Activated CD4-positive, alpha-beta memory T cell treated with anti-CD3 and anti-CD28 coated beads for 36 hours (primary cell): ENCODE measurements at regions not wholly inside any gene's neighbourhood (a gene's known extent, or its start where the extent isn't known, plus 50 kb on each side); places are given as distances from the start of the nearest gene placed in this dataset.
"Not testable (repeated sequence)": the region's sequence is repeated elsewhere in the genome, so short reads cannot be mapped to it uniquely, and the experiment has no call there.

Experiments used
- CTCF ChIA-PET: fragments of 350-600 bp; sonication (Branson Sonifier 250); formaldehyde crosslinking; loops from one replicate; lab custom pipeline; 2021; ENCODE audit warnings: antibody characterized with exemption, inconsistent platforms; lab: Charles Lee
- POLR2A ChIA-PET: fragments of 350-600 bp; sonication (Branson Sonifier 250); formaldehyde crosslinking; loops from one replicate; lab custom pipeline; 2021; ENCODE audit warnings: antibody characterized with exemption; lab: Charles Lee
- DNase-seq: peaks from one replicate; pipeline ENCODE4 v3.0.0-alpha.2; 2020
- H3K27ac Mint-ChIP-seq: one replicate; pipeline ENCODE4 v1.8.0; 2021; ENCODE audit warnings: mixed read lengths
- H3K27me3 Mint-ChIP-seq: one replicate; pipeline ENCODE4 v1.8.0; 2021; ENCODE audit warnings: mixed read lengths
- H3K36me3 Mint-ChIP-seq: one replicate; pipeline ENCODE4 v1.8.0; 2021; ENCODE audit warnings: mixed read lengths
- H3K4me1 Mint-ChIP-seq: one replicate; pipeline ENCODE4 v1.8.0; 2021; ENCODE audit warnings: low read depth, mixed read lengths
- H3K4me3 Mint-ChIP-seq: one replicate; pipeline ENCODE4 v1.8.0; 2021; ENCODE audit warnings: mild to moderate bottlenecking, mixed read lengths
- H3K9me3 Mint-ChIP-seq: one replicate; pipeline ENCODE4 v1.8.0; 2021; ENCODE audit warnings: mixed read lengths
- intact Hi-C: fragments of 100-400 bp; cut with micrococcal nuclease; formaldehyde crosslinking; loops from one replicate; pipeline ENCODE4 v1.15.1; 2023

- H3K27me3 Mint-ChIP-seq: no peaks in the 10 kb centered on the region
- H3K4me3 Mint-ChIP-seq: no peak overlapping the region
- POLR2A ChIA-PET: no interaction called here
- DNase-seq: no peak
- CTCF ChIA-PET: interaction anchor here (0.6 kb wide), 1 partner anchor 502 kb away, joined by 4 read pairs; no protein-coding TSS in a partner anchor
- H3K9me3 Mint-ChIP-seq: no peaks in the 10 kb centered on the region
- no peak overlapping the region for H3K27ac Mint-ChIP-seq
- H3K36me3 Mint-ChIP-seq: no peaks in the 10 kb centered on the region
- intact Hi-C loops: no loop called here
- H3K4me1 Mint-ChIP-seq: no peaks in the 10 kb centered on the region
Measured at GRCh38 chr6:14412026-14412425, 294.5 kb downstream of the CD83 start.

DNA sequence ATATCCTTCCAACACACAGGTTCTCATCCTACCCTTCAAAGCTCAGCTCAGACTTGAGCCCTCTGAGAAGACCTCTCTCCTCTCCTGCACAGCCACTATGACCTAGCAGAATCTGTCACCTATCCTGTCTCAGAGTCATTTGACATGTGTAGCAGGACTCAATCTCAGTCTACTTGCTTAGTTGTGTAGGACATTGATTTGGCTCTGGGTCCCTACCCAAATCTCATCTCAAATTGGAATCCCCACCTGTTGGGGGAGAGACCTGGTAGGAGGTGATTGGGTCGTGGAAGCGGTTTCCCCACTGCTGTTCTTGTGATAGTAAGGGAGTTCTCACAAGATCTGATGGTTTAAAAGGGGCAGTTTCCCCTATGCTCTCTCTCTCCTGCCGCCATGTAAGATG lies 297.9 kb downstream of the CD83 start:
- POLR2A ChIA-PET: no interaction called here
- Mint-ChIP-seq H3K36me3 (no peaks in the 10 kb centered on the region), H3K27ac (no peak overlapping the region), H3K9me3 (no peaks in the 10 kb centered on the region), H3K27me3 (no peaks in the 10 kb centered on the region), H3K4me3 (no peak overlapping the region), H3K4me1 (peaks cover 6% of the 10 kb centered on the region)
- intact Hi-C loops: no loop called here
- DNase-seq: no peak
- CTCF ChIA-PET: no interaction called here

DNA sequence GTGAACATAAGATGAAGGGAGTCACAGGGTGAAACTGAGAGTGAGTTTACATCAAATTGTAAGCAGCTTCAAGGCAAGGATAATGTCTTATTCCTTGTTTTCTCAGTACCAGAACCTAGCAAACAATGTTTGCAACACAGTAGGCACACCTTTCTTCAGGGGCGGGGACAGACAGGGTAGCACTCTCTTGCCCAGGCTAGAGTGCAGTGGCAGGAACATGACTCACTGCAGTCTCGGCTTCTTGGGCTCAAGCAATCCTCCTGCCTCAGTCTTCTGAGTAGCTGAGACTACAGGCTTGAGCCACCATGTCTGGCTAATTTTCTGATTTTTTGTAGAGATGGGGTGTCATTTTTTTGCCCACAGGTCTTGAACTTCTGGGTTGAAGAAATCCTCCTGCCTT lies 299.8 kb downstream of the CD83 start:
- Mint-ChIP-seq H3K36me3 (no peaks in the 10 kb centered on the region), H3K9me3 (no peaks in the 10 kb centered on the region), H3K4me1 (peaks cover 10% of the 10 kb centered on the region), H3K27ac (no peak overlapping the region), H3K4me3 (no peak overlapping the region), H3K27me3 (no peaks in the 10 kb centered on the region)
- ChIA-PET POLR2A (no interaction called here), CTCF (no interaction called here)
- DNase-seq: peak; percentile 24
- intact Hi-C loops: no loop called here

DNA sequence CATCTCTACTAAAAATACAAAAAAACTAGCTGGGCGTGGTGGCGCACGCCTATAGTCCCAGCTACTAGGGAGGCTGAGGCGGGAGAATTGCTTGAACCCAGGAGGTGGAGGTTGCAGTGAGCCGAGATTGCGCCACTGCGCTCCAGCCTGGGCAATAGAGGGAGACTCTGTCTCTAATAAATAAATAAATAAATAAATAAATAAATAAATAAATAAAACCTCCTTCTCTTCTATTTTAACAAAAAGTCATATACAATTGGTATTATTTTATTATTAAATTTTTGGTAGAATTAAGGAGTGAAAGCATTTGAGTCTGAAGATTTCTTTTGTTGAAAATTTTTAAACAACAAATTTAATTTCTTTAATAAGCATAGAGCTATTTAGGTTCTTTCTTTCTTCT lies 301.7 kb downstream of the CD83 start:
- DNase-seq, H3K27ac Mint-ChIP-seq, intact Hi-C loops, H3K4me3 Mint-ChIP-seq, H3K36me3 Mint-ChIP-seq, POLR2A ChIA-PET, CTCF ChIA-PET, H3K9me3 Mint-ChIP-seq, H3K27me3 Mint-ChIP-seq: not testable (repeated sequence)
- H3K4me1 Mint-ChIP-seq: peaks cover 25% of the 10 kb centered on the region

GRCh38 chr6:14422061-14422460 lies 304.5 kb downstream of the CD83 start:
- no peaks in the 10 kb centered on the region for H3K9me3 Mint-ChIP-seq
- H3K27ac Mint-ChIP-seq: no peak overlapping the region
- POLR2A ChIA-PET: no interaction called here
- CTCF ChIA-PET: no interaction called here
- H3K4me3 Mint-ChIP-seq: no peak overlapping the region
- peaks cover 49% of the 10 kb centered on the region for H3K4me1 Mint-ChIP-seq
- DNase-seq: no peak
- H3K27me3 Mint-ChIP-seq: no peaks in the 10 kb centered on the region
- peaks cover 3% of the 10 kb centered on the region for H3K36me3 Mint-ChIP-seq
- intact Hi-C loops: loop anchor here (10.0 kb wide), 1 partner anchor 207 kb away; no protein-coding TSS in a partner anchor

DNA sequence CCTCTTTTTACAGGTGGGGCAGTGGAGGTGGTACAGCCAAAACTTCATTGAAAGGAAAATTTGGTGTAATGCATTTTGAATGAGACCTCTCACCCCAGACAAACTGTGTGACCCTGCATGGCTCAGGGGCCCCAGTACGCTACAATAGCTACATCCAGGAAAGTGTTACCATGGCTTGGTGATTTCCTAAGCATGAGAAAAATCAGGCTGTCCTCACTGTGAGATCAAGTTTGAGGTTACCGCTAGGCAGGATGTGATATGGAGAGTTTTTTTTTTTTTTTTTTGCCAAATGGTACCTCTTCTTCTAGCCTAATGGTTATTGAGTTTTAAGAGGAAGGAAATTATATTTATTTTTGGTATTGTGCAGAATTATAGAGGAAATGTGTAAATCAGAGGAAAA lies 305.3 kb downstream of the CD83 start:
- ChIA-PET POLR2A (interaction anchor here (1.0 kb wide), 1 partner anchor 31 kb away, joined by 4 read pairs; no protein-coding TSS in a partner anchor), CTCF (no interaction called here)
- peaks cover 48% of the 10 kb centered on the region for H3K4me1 Mint-ChIP-seq
- H3K4me3 Mint-ChIP-seq: no peak overlapping the region
- peaks cover 3% of the 10 kb centered on the region for H3K36me3 Mint-ChIP-seq
- peak overlapping the region; percentile 73 for H3K27ac Mint-ChIP-seq
- no peaks in the 10 kb centered on the region for H3K27me3 Mint-ChIP-seq
- intact Hi-C loops: loop anchor here (10.0 kb wide), 1 partner anchor 208 kb away; no protein-coding TSS in a partner anchor
- peak; percentile 20 for DNase-seq
- H3K9me3 Mint-ChIP-seq: no peaks in the 10 kb centered on the region

DNA sequence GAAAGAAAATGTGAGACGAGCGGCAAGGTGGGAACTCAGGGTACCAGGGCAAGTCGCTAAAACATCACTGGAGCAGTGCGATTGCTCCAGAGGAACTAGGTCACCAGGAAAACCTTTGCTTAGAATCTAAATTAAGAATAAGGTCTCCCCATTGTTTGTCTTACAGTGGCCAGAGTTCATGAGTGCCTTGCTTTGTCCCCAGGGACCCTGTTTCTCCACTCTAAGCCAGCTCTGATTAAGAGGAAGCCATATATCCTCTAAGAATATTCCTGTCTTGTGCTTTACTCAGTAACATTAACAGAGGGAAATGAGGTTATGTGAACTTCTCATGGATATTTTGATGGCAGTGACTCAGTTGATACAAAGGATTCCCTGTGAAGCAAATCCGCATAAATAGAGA lies 305.8 kb downstream of the CD83 start:
- no peak for DNase-seq
- peak overlapping the region; percentile 73 for H3K27ac Mint-ChIP-seq
- CTCF ChIA-PET: no interaction called here
- intact Hi-C loops: loop anchor here (10.0 kb wide), 1 partner anchor 209 kb away; no protein-coding TSS in a partner anchor
- no peak overlapping the region for H3K4me3 Mint-ChIP-seq
- POLR2A ChIA-PET: interaction anchor here (1.0 kb wide), 2 partner anchors 30 to 288 kb away, joined by 4 read pairs; no protein-coding TSS in a partner anchor
- H3K9me3 Mint-ChIP-seq: no peaks in the 10 kb centered on the region
- peaks cover 3% of the 10 kb centered on the region for H3K36me3 Mint-ChIP-seq
- H3K4me1 Mint-ChIP-seq: peaks cover 46% of the 10 kb centered on the region
- H3K27me3 Mint-ChIP-seq: no peaks in the 10 kb centered on the region

GRCh38 chr6:14423955-14424354 lies 306.4 kb downstream of the CD83 start:
- Mint-ChIP-seq H3K9me3 (no peaks in the 10 kb centered on the region), H3K4me3 (peak overlapping the region; percentile 69), H3K4me1 (peaks cover 46% of the 10 kb centered on the region), H3K27me3 (no peaks in the 10 kb centered on the region), H3K27ac (peak overlapping the region; percentile 96), H3K36me3 (peaks cover 3% of the 10 kb centered on the region)
- peak; percentile 32 for DNase-seq
- CTCF ChIA-PET: no interaction called here
- POLR2A ChIA-PET: interaction anchor here (0.6 to 1.0 kb wide), 3 partner anchors 30 to 287 kb away, joined by 4 to 5 read pairs (median 4); no protein-coding TSS in a partner anchor
- intact Hi-C loops: loop anchor here (1.0 to 10.0 kb wide), 9 partner anchors 28 to 451 kb away; no protein-coding TSS in a partner anchor

DNA sequence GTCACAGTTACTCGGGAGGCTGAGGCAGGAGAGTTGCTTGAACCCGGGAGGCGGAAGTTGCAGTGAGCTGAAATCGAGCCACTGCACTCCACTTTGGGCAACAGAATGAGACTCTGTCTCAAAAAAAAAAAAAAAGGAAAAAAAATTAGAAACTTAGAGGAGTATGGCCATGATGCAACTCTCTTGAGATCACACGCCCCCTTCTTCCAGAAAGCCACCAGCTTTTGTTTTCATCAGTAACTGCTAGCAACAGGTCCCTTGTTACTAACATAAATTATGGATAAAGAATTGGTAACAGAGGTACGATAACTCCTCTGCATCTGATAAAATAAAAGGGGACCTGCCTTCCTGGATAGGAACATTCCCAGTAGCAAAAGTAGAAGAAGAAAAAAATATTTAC lies 308.2 kb downstream of the CD83 start:
- Mint-ChIP-seq H3K4me3 (no peak overlapping the region), H3K9me3 (no peaks in the 10 kb centered on the region), H3K4me1 (peaks cover 43% of the 10 kb centered on the region), H3K27me3 (no peaks in the 10 kb centered on the region), H3K36me3 (peaks cover 3% of the 10 kb centered on the region), H3K27ac (peak overlapping the region; percentile 54)
- intact Hi-C loops: loop anchor here (10.0 kb wide), 1 partner anchor 211 kb away; no protein-coding TSS in a partner anchor
- CTCF ChIA-PET: no interaction called here
- POLR2A ChIA-PET: no interaction called here
- DNase-seq: peak; percentile 13

DNA sequence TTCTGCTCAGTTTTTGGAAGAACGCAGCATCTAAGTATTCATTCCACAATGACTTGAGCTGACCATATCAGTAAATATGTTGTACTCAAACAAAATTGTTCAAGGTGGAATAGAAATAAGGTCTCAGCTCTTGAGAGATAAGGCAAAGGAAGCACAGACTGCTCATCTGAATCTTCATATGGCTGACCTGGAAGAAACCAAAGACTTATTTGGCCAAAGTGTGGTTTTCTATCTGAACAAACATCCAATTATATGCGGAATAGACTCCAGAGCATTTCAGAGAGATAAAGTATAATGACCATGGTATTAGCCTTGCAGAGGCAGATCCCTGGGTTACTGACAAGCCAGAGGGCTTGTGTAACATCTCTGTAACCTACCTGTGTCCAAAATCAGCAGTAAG lies 308.7 kb downstream of the CD83 start:
- ChIA-PET POLR2A (no interaction called here), CTCF (no interaction called here)
- no peak for DNase-seq
- H3K4me3 Mint-ChIP-seq: no peak overlapping the region
- peaks cover 3% of the 10 kb centered on the region for H3K36me3 Mint-ChIP-seq
- no peaks in the 10 kb centered on the region for H3K27me3 Mint-ChIP-seq
- no peaks in the 10 kb centered on the region for H3K9me3 Mint-ChIP-seq
- peaks cover 43% of the 10 kb centered on the region for H3K4me1 Mint-ChIP-seq
- intact Hi-C loops: loop anchor here (10.0 kb wide), 1 partner anchor 211 kb away; no protein-coding TSS in a partner anchor
- peak overlapping the region; percentile 54 for H3K27ac Mint-ChIP-seq

- Mint-ChIP-seq H3K4me1 (peaks cover 33% of the 10 kb centered on the region), H3K9me3 (no peaks in the 10 kb centered on the region), H3K36me3 (no peaks in the 10 kb centered on the region), H3K4me3 (no peak overlapping the region), H3K27ac (no peak overlapping the region), H3K27me3 (no peaks in the 10 kb centered on the region)
- CTCF ChIA-PET: no interaction called here
- intact Hi-C loops: loop anchor here (10.0 kb wide), 1 partner anchor 213 kb away; no protein-coding TSS in a partner anchor
- POLR2A ChIA-PET: no interaction called here
- DNase-seq: no peak
Measured at GRCh38 chr6:14428269-14428668, 310.7 kb downstream of the CD83 start.

- intact Hi-C loops: loop anchor here (10.0 kb wide), 1 partner anchor 215 kb away; no protein-coding TSS in a partner anchor
- no peaks in the 10 kb centered on the region for H3K27me3 Mint-ChIP-seq
- CTCF ChIA-PET: no interaction called here
- POLR2A ChIA-PET: no interaction called here
- no peak overlapping the region for H3K27ac Mint-ChIP-seq
- H3K4me3 Mint-ChIP-seq: no peak overlapping the region
- H3K36me3 Mint-ChIP-seq: no peaks in the 10 kb centered on the region
- no peak for DNase-seq
- H3K4me1 Mint-ChIP-seq: peaks cover 23% of the 10 kb centered on the region
- H3K9me3 Mint-ChIP-seq: no peaks in the 10 kb centered on the region
Measured at GRCh38 chr6:14429396-14429795, 311.8 kb downstream of the CD83 start.

DNA sequence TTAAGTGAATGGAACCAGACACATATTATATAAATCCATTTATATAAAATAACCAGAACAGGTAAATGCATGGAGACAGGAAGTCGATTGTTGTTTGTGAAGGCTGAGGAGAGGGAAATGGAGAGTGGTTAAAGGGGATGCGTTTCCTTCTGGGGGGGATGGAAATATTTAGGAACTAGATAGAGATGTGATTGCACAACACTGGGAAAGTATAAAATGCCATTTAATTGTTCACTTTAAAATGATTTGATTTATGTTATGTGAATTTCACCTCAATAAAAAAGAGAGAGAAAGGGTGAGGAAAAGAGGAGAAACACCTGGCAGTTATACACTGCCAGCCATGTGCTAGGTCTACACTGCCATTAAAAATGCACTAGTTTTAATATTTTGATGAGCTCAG lies 312.6 kb downstream of the CD83 start:
- POLR2A ChIA-PET: no interaction called here
- H3K27ac Mint-ChIP-seq: no peak overlapping the region
- H3K4me1 Mint-ChIP-seq: peaks cover 14% of the 10 kb centered on the region
- DNase-seq: no peak
- H3K4me3 Mint-ChIP-seq: no peak overlapping the region
- CTCF ChIA-PET: interaction anchor here (1.0 kb wide), 1 partner anchor 281 kb away, joined by 3 read pairs; no protein-coding TSS in a partner anchor
- H3K27me3 Mint-ChIP-seq: no peaks in the 10 kb centered on the region
- intact Hi-C loops: no loop called here
- H3K36me3 Mint-ChIP-seq: no peaks in the 10 kb centered on the region
- H3K9me3 Mint-ChIP-seq: no peaks in the 10 kb centered on the region
